H1 (cell line): ENCODE measurements at regions not wholly inside any gene's neighbourhood (a gene's known extent, or its start where the extent isn't known, plus 50 kb on each side); places are given as distances from the start of the nearest gene placed in this dataset.

Experiments
- ATF2 ChIP-seq: IDR thresholded peaks from 2 replicates; pipeline ENCODE4 v1.6.1; 2012; ENCODE audit warnings: low read length, inconsistent platforms
- CTBP2 ChIP-seq: IDR thresholded peaks from 2 replicates; pipeline ENCODE4 v1.7.0; 2011; ENCODE audit warnings: borderline replicate concordance, mild to moderate bottlenecking, moderate library complexity, mixed read lengths, low read length; ENCODE audit not compliant: insufficient read depth, insufficient read length
- HDAC6 ChIP-seq: IDR thresholded peaks from one replicate; pipeline ENCODE4 v1.7.1; 2012; ENCODE audit warnings: low read depth, mild to moderate bottlenecking, inconsistent platforms, low read length, moderate library complexity
- PHF8 ChIP-seq: fragments of 200-600 bp; sonication (generic); conservative IDR thresholded peaks from 2 replicates; pipeline ENCODE4 v1.7.1; 2012; ENCODE audit warnings: low read depth, mild to moderate bottlenecking, inconsistent platforms, low read length, moderate library complexity
- RAD21 ChIP-seq, 2 experiments: IDR thresholded peaks in 1 of 2; conservative IDR thresholded peaks in 1 of 2; 2 replicates each; pipeline ENCODE4 v1.6.1; 2011; ENCODE audit warnings: low read depth in 2 of 2, low read length in 2 of 2, improper control_type of control experiment in 1 of 2, inconsistent platforms in 1 of 2, mild to moderate bottlenecking in 1 of 2, moderate library complexity in 1 of 2
- RNF2 ChIP-seq: fragments of 200-900, 300-1000 bp; sonication (generic); IDR thresholded peaks from 2 replicates; pipeline ENCODE4 v1.7.1; 2016; ENCODE audit warnings: borderline replicate concordance, low read depth, mild to moderate bottlenecking, antibody characterized with exemption, low read length; ENCODE audit not compliant: poor library complexity, severe bottlenecking; ENCODE audit errors: missing control alignments
- TAF7 ChIP-seq: optimal IDR thresholded peaks from 2 replicates; pipeline ENCODE3; 2011; ENCODE audit warnings: low read depth, mild to moderate bottlenecking, inconsistent platforms, low read length, moderate library complexity, borderline replicate concordance
- TF ChIP-seq, protein P1 (sequence below): fragments of 300-600 bp; sonication (generic); IDR thresholded peaks from 2 replicates; pipeline ENCODE4 v1.7.1; 2012; ENCODE audit warnings: low read length, moderate library complexity, mild to moderate bottlenecking, inconsistent platforms; ENCODE audit not compliant: insufficient replicate concordance

GRCh38 chr6:146974351-146974750, 229.9 kb upstream of the STXBP5 start (continued):
- TF ChIP-seq, protein P1, sequence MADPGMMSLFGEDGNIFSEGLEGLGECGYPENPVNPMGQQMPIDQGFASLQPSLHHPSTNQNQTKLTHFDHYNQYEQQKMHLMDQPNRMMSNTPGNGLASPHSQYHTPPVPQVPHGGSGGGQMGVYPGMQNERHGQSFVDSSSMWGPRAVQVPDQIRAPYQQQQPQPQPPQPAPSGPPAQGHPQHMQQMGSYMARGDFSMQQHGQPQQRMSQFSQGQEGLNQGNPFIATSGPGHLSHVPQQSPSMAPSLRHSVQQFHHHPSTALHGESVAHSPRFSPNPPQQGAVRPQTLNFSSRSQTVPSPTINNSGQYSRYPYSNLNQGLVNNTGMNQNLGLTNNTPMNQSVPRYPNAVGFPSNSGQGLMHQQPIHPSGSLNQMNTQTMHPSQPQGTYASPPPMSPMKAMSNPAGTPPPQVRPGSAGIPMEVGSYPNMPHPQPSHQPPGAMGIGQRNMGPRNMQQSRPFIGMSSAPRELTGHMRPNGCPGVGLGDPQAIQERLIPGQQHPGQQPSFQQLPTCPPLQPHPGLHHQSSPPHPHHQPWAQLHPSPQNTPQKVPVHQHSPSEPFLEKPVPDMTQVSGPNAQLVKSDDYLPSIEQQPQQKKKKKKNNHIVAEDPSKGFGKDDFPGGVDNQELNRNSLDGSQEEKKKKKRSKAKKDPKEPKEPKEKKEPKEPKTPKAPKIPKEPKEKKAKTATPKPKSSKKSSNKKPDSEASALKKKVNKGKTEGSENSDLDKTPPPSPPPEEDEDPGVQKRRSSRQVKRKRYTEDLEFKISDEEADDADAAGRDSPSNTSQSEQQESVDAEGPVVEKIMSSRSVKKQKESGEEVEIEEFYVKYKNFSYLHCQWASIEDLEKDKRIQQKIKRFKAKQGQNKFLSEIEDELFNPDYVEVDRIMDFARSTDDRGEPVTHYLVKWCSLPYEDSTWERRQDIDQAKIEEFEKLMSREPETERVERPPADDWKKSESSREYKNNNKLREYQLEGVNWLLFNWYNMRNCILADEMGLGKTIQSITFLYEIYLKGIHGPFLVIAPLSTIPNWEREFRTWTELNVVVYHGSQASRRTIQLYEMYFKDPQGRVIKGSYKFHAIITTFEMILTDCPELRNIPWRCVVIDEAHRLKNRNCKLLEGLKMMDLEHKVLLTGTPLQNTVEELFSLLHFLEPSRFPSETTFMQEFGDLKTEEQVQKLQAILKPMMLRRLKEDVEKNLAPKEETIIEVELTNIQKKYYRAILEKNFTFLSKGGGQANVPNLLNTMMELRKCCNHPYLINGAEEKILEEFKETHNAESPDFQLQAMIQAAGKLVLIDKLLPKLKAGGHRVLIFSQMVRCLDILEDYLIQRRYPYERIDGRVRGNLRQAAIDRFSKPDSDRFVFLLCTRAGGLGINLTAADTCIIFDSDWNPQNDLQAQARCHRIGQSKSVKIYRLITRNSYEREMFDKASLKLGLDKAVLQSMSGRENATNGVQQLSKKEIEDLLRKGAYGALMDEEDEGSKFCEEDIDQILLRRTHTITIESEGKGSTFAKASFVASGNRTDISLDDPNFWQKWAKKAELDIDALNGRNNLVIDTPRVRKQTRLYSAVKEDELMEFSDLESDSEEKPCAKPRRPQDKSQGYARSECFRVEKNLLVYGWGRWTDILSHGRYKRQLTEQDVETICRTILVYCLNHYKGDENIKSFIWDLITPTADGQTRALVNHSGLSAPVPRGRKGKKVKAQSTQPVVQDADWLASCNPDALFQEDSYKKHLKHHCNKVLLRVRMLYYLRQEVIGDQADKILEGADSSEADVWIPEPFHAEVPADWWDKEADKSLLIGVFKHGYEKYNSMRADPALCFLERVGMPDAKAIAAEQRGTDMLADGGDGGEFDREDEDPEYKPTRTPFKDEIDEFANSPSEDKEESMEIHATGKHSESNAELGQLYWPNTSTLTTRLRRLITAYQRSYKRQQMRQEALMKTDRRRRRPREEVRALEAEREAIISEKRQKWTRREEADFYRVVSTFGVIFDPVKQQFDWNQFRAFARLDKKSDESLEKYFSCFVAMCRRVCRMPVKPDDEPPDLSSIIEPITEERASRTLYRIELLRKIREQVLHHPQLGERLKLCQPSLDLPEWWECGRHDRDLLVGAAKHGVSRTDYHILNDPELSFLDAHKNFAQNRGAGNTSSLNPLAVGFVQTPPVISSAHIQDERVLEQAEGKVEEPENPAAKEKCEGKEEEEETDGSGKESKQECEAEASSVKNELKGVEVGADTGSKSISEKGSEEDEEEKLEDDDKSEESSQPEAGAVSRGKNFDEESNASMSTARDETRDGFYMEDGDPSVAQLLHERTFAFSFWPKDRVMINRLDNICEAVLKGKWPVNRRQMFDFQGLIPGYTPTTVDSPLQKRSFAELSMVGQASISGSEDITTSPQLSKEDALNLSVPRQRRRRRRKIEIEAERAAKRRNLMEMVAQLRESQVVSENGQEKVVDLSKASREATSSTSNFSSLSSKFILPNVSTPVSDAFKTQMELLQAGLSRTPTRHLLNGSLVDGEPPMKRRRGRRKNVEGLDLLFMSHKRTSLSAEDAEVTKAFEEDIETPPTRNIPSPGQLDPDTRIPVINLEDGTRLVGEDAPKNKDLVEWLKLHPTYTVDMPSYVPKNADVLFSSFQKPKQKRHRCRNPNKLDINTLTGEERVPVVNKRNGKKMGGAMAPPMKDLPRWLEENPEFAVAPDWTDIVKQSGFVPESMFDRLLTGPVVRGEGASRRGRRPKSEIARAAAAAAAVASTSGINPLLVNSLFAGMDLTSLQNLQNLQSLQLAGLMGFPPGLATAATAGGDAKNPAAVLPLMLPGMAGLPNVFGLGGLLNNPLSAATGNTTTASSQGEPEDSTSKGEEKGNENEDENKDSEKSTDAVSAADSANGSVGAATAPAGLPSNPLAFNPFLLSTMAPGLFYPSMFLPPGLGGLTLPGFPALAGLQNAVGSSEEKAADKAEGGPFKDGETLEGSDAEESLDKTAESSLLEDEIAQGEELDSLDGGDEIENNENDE: no peak
- TF ChIP-seq TAF7 (no peak), ATF2 (no peak), CTBP2 (no peak), HDAC6 (no peak), PHF8 (no peak), RAD21 (IDR thresholded peaks at IDR 0.05 in 1 of 2, conservative IDR thresholded peaks at IDR 0.05 in 1 of 2; ENCODE audit: low read depth in 2 of 2, low read length in 2 of 2) (no peak), RNF2 (no peak)
